ENCODE measurements at regions not wholly inside any gene's neighbourhood (a gene's known extent, or its start where the extent isn't known, plus 50 kb on each side); places are given as distances from the start of the nearest gene placed in this dataset.

DNA sequence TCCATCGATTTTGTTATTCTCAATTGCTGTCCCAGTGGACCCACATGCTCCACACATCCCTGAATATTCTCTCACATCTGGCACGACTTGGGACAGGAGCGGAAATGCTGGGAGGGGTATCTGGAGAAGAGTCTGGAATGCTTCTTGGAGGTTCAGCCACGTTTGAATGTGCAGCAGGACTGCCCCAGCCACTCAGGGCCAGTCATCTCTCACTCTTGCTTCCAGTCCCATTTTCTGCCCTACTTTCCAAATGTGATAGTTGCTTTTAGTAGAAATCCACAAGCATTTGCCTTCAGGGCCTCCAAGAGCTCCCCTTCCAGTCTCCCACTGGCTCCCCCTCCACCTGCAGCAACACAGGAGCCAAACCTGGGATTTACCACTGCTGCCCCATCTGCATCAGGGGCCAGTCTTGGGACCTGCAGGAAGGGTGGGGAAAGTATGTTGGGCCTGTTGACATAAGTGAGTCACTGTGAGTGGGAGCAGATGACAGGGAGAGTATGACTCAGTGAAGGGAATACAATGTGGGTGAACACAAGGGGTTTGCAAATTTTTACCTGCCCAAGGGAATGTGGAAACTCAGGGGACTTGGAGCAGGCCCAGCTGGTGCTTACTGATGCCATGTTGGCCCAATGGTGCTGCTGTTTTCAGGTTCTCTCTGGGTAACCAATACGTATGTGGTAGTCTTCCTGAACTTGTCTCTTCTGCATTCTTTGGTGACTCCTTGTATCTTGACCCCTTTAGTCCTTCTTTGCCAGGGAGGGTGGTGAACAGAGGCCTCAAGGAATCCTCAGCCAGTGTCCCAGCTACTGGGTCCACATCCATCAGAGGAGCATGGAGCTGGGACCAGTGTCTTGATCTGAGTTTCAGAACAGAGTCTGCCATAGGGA is 78.8 kb upstream of the CRHR1 start:
- TF ChIP-seq, protein P1, sequence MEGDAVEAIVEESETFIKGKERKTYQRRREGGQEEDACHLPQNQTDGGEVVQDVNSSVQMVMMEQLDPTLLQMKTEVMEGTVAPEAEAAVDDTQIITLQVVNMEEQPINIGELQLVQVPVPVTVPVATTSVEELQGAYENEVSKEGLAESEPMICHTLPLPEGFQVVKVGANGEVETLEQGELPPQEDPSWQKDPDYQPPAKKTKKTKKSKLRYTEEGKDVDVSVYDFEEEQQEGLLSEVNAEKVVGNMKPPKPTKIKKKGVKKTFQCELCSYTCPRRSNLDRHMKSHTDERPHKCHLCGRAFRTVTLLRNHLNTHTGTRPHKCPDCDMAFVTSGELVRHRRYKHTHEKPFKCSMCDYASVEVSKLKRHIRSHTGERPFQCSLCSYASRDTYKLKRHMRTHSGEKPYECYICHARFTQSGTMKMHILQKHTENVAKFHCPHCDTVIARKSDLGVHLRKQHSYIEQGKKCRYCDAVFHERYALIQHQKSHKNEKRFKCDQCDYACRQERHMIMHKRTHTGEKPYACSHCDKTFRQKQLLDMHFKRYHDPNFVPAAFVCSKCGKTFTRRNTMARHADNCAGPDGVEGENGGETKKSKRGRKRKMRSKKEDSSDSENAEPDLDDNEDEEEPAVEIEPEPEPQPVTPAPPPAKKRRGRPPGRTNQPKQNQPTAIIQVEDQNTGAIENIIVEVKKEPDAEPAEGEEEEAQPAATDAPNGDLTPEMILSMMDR (IDR thresholded peaks at IDR 0.05): no peak
- TF ChIP-seq EZH2 (IDR thresholded peaks at IDR 0.05; ENCODE audit: borderline replicate concordance, insufficient read depth, low read depth, low read length, poor library complexity, severe bottlenecking): no peak
